H9 (cell line): ENCODE measurements at regions not wholly inside any gene's neighbourhood (a gene's known extent, or its start where the extent isn't known, plus 50 kb on each side); places are given as distances from the start of the nearest gene placed in this dataset.
"Not testable (repeated sequence)": the region's sequence is repeated elsewhere in the genome, so short reads cannot be mapped to it uniquely, and the experiment has no call there.

Source experiments
- DNase-seq: peaks from one replicate; pipeline ENCODE4 v3.0.0-alpha.2; 2017
- H2AFZ ChIP-seq: one replicate; pipeline ENCODE4 v1.6.1; 2013; ENCODE audit warnings: mild to moderate bottlenecking, low read length, control low read depth, moderate library complexity
- H2AK5ac ChIP-seq: 2 replicates; pipeline ENCODE4 v1.6.1; 2013; ENCODE audit warnings: low read length, control low read depth, mixed read lengths; ENCODE audit not compliant: insufficient read length
- H2BK120ac ChIP-seq: one replicate; pipeline ENCODE4 v1.6.1; 2013; ENCODE audit warnings: low read depth, mild to moderate bottlenecking, low read length, control low read depth, inconsistent platforms; ENCODE audit not compliant: poor library complexity, severe bottlenecking
- H2BK12ac ChIP-seq: 2 replicates; pipeline ENCODE4 v1.6.1; 2013; ENCODE audit warnings: low read length, control low read depth, mixed read lengths, low read depth; ENCODE audit not compliant: insufficient read length
- H2BK15ac ChIP-seq: 2 replicates; pipeline ENCODE4 v1.6.1; 2013; ENCODE audit warnings: low read depth, low read length, control low read depth
- H2BK20ac ChIP-seq: one replicate; pipeline ENCODE4 v1.6.1; 2013; ENCODE audit warnings: low read depth, mild to moderate bottlenecking, low read length, control low read depth, inconsistent platforms; ENCODE audit not compliant: poor library complexity, severe bottlenecking
- H2BK5ac ChIP-seq: 2 replicates; pipeline ENCODE4 v1.6.1; 2013; ENCODE audit warnings: low read length, control low read depth, mixed read lengths; ENCODE audit not compliant: insufficient read length
- H3K14ac ChIP-seq: 2 replicates; pipeline ENCODE4 v1.6.1; 2013; ENCODE audit warnings: low read length, control low read depth; ENCODE audit not compliant: insufficient read depth
- H3K18ac ChIP-seq: 2 replicates; pipeline ENCODE4 v1.6.1; 2013; ENCODE audit warnings: low read depth, mild to moderate bottlenecking, mixed read lengths, low read length, control low read depth; ENCODE audit not compliant: insufficient read length
- H3K23ac ChIP-seq: 2 replicates; pipeline ENCODE4 v1.6.1; 2013; ENCODE audit warnings: low read length, control low read depth, mixed read lengths, low read depth; ENCODE audit not compliant: insufficient read length
- H3K23me2 ChIP-seq: 2 replicates; pipeline ENCODE4 v1.6.1; 2013; ENCODE audit warnings: low read depth, mild to moderate bottlenecking, mixed read lengths, low read length, control low read depth; ENCODE audit not compliant: insufficient read length, poor library complexity, severe bottlenecking
- H3K27ac ChIP-seq: 2 replicates; pipeline ENCODE4 v1.5.1; 2013; ENCODE audit warnings: low read length, control low read depth, mixed read lengths, low read depth; ENCODE audit not compliant: insufficient read length
- H3K27me3 ChIP-seq: 2 replicates; pipeline ENCODE4 v1.6.1; 2013; ENCODE audit warnings: low read length, control low read depth, inconsistent platforms; ENCODE audit not compliant: insufficient read depth
- H3K4ac ChIP-seq: 2 replicates; pipeline ENCODE4 v1.6.1; 2013; ENCODE audit warnings: low read depth, mild to moderate bottlenecking, control low read depth, inconsistent platforms, low read length, moderate library complexity
- H3K4me1 ChIP-seq: 2 replicates; pipeline ENCODE4 v1.6.1; 2013; ENCODE audit warnings: low read length, control low read depth, inconsistent platforms; ENCODE audit not compliant: insufficient read depth
- H3K4me2 ChIP-seq: 2 replicates; pipeline ENCODE4 v1.6.1; 2013; ENCODE audit warnings: low read length, control low read depth, mixed read lengths; ENCODE audit not compliant: insufficient read length, insufficient read depth
- H3K56ac ChIP-seq: 2 replicates; pipeline ENCODE4 v1.6.1; 2013; ENCODE audit warnings: low read depth, mild to moderate bottlenecking, mixed read lengths, low read length, control low read depth; ENCODE audit not compliant: insufficient read length
- H3K79me1 ChIP-seq: 2 replicates; pipeline ENCODE4 v1.6.1; 2013; ENCODE audit warnings: low read depth, mild to moderate bottlenecking, moderate library complexity, low read length, control low read depth, inconsistent platforms; ENCODE audit not compliant: insufficient read depth, poor library complexity, severe bottlenecking
- H3K79me2 ChIP-seq: 2 replicates; pipeline ENCODE4 v1.6.1; 2013; ENCODE audit warnings: low read length, control low read depth, inconsistent platforms; ENCODE audit not compliant: insufficient read depth
- H3K9ac ChIP-seq: 2 replicates; pipeline ENCODE4 v1.6.1; 2013; ENCODE audit warnings: low read length, control low read depth, mixed read lengths; ENCODE audit not compliant: insufficient read length; ENCODE audit errors: extremely low read depth
- H3K9me3 ChIP-seq: one replicate; pipeline ENCODE4 v1.6.1; 2013; ENCODE audit warnings: low read depth, low read length, inconsistent platforms; ENCODE audit not compliant: control insufficient read depth
- H3T11ph ChIP-seq: one replicate; pipeline ENCODE4 v1.6.1; 2013; ENCODE audit warnings: mild to moderate bottlenecking, low read length, control low read depth, inconsistent platforms
- H4K20me1 ChIP-seq: one replicate; pipeline ENCODE4 v1.6.1; 2013; ENCODE audit not compliant: control insufficient read depth, insufficient read length, insufficient read depth
- H4K5ac ChIP-seq: 2 replicates; pipeline ENCODE4 v1.6.1; 2013; ENCODE audit warnings: low read depth, mild to moderate bottlenecking, mixed read lengths, low read length, control low read depth; ENCODE audit not compliant: insufficient read length
- H4K8ac ChIP-seq: replicated peaks from 2 replicates; pipeline ENCODE4 v1.6.1; 2013; ENCODE audit warnings: low read length, control low read depth, mixed read lengths, low read depth; ENCODE audit not compliant: insufficient read length
- H4K91ac ChIP-seq: 2 replicates; pipeline ENCODE4 v1.6.1; 2013; ENCODE audit warnings: low read depth, mild to moderate bottlenecking, moderate library complexity, mixed read lengths, low read length, control low read depth; ENCODE audit not compliant: insufficient read length
- H3K27ac Mint-ChIP-seq, 3 experiments: 2 replicates in 2 of 3; 3 replicates in 1 of 3; pipeline ENCODE4 v1.8.0; 2020 to 2021; ENCODE audit warnings: mixed read lengths in 3 of 3, mild to moderate bottlenecking in 1 of 3, moderate library complexity in 1 of 3
- H3K27me3 Mint-ChIP-seq: 2 replicates; pipeline ENCODE4 v1.8.0; 2021; ENCODE audit warnings: low read depth, mild to moderate bottlenecking, moderate library complexity, mixed read lengths
- H3K36me3 Mint-ChIP-seq, 3 experiments: 2 replicates in 2 of 3; 3 replicates in 1 of 3; pipeline ENCODE4 v1.8.0; 2020 to 2021; ENCODE audit warnings: low read depth in 3 of 3, mixed read lengths in 3 of 3; ENCODE audit not compliant: insufficient read depth in 1 of 3
- H3K4me1 Mint-ChIP-seq, 2 experiments: 2 replicates each; pipeline ENCODE4 v1.8.0; 2020; ENCODE audit warnings: mixed read lengths in 2 of 2
- H3K4me3 Mint-ChIP-seq, 2 experiments: 2 replicates in 1 of 2; 3 replicates in 1 of 2; pipeline ENCODE4 v1.8.0; 2020 to 2021; ENCODE audit warnings: mild to moderate bottlenecking in 2 of 2, mixed read lengths in 2 of 2, moderate library complexity in 1 of 2
- H3K9me3 Mint-ChIP-seq, 2 experiments: 2 replicates in 1 of 2; 3 replicates in 1 of 2; pipeline ENCODE4 v1.8.0; 2020; ENCODE audit warnings: mild to moderate bottlenecking in 2 of 2, mixed read lengths in 2 of 2, moderate library complexity in 1 of 2
- WGBS: extraction: QIAGEN DNeasy Blood & Tissue Kit; methylation state at CpG from one replicate; pipeline ENCODE4 v1.1.7; 2013; ENCODE audit warnings: missing lambda C conversion rate, low lambda C conversion rate, mixed read lengths; ENCODE audit not compliant: insufficient read length; ENCODE audit errors: extremely low coverage; 5-methylcytosine and 5-hydroxymethylcytosine counted together
- TF ChIP-seq, protein P1 (sequence below): fragments of 200-600 bp; sonication (generic); conservative IDR thresholded peaks from 3 replicates; pipeline ENCODE4 v1.8.0; 2021; ENCODE audit warnings: antibody characterized with exemption, mild to moderate bottlenecking

DNA sequence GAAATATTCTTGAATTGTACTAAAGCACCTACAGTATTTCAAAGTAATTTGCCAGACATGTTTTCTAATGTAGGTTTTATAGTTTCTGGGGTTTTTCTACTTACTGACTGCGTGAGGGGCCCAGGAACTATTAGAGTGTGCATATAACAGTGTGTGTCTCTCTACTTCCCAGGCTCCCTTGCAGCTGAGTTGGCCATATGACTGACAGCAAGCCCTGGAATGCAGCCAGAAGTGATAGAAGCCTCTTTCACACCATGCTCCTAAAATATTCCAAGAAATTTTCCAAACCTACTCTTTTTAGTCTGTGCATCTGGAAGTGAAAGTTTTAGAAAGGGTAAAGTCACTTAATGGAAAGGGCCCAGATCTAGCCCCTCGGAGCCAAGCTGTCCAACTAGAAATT is 96.7 kb upstream of the SLC7A11 start:
- H3T11ph ChIP-seq, result no peak overlapping the region
- no peak overlapping the region for H2AFZ ChIP-seq
- H3K4me1 Mint-ChIP-seq, result no peaks in the 10 kb centered on the region
- 0 out of 5 replicates have a peak, but pooled peaks cover 0 to 1% of the 10 kb centered on the region in 2 experiments for H3K9me3 Mint-ChIP-seq
- no peak for DNase-seq
- no peak overlapping the region for H2BK15ac ChIP-seq
- no peak overlapping the region for H4K91ac ChIP-seq
- H3K27ac Mint-ChIP-seq, result no peak overlapping the region
- H3K9me3 ChIP-seq, result no peaks in the 10 kb centered on the region
- H3K23ac ChIP-seq, result no peak overlapping the region
- H4K8ac ChIP-seq, result no peak overlapping the region
- no peak overlapping the region for H2AK5ac ChIP-seq
- H2BK120ac ChIP-seq, result no peak overlapping the region
- H4K20me1 ChIP-seq, result no peaks in the 10 kb centered on the region
- H3K4ac ChIP-seq, result no peak overlapping the region
- H4K5ac ChIP-seq, result no peak overlapping the region
- no peaks in the 10 kb centered on the region; a peak in 1 of 7 replicates for H3K36me3 Mint-ChIP-seq
- no peak overlapping the region for H3K4me3 Mint-ChIP-seq
- H3K79me2 ChIP-seq, result no peaks in the 10 kb centered on the region
- H3K4me1 ChIP-seq, result no peaks in the 10 kb centered on the region
- no peaks in the 10 kb centered on the region for H3K27me3 ChIP-seq
- H2BK12ac ChIP-seq, result no peak overlapping the region
- no peaks in the 10 kb centered on the region for H3K23me2 ChIP-seq
- TF ChIP-seq, protein P1, sequence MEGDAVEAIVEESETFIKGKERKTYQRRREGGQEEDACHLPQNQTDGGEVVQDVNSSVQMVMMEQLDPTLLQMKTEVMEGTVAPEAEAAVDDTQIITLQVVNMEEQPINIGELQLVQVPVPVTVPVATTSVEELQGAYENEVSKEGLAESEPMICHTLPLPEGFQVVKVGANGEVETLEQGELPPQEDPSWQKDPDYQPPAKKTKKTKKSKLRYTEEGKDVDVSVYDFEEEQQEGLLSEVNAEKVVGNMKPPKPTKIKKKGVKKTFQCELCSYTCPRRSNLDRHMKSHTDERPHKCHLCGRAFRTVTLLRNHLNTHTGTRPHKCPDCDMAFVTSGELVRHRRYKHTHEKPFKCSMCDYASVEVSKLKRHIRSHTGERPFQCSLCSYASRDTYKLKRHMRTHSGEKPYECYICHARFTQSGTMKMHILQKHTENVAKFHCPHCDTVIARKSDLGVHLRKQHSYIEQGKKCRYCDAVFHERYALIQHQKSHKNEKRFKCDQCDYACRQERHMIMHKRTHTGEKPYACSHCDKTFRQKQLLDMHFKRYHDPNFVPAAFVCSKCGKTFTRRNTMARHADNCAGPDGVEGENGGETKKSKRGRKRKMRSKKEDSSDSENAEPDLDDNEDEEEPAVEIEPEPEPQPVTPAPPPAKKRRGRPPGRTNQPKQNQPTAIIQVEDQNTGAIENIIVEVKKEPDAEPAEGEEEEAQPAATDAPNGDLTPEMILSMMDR, result no peak
- H3K56ac ChIP-seq, result no peak overlapping the region
- no peaks in the 10 kb centered on the region for H3K79me1 ChIP-seq
- no peak overlapping the region for H3K27ac ChIP-seq
- no peak overlapping the region for H2BK20ac ChIP-seq
- no peak overlapping the region for H2BK5ac ChIP-seq
- H3K18ac ChIP-seq, result no peak overlapping the region
- no peaks in the 10 kb centered on the region for H3K27me3 Mint-ChIP-seq
- H3K4me2 ChIP-seq, result no peak overlapping the region
- H3K9ac ChIP-seq, result no peak overlapping the region
- WGBS, result no CpG with 5 or more reads among the region's 2 CpGs
- H3K14ac ChIP-seq, result no peak overlapping the region

DNA sequence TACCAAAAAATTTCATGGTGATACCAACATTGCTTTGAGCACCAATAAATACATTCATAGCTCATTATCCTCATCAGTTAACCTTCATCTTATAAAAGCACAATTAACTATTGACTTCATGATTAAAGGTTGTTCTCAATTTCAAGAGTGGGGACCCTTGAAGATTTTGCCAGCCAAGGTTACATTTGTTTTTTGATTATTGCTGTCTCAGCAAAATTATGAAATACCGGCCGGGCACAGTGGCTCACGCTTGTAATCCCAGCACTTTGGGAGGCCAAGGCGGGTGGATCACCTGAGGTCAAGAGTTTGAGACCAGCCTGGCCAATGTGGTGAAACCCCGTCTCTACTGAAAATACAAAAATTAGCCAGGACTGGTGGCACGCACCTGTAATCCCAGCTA is 96.1 kb upstream of the SLC7A11 start:
- not testable (repeated sequence) for H4K5ac ChIP-seq, H2BK120ac ChIP-seq, H4K20me1 ChIP-seq, H3T11ph ChIP-seq, H3K4me1 Mint-ChIP-seq, DNase-seq, H3K27ac ChIP-seq, H3K14ac ChIP-seq, H2BK15ac ChIP-seq, H3K36me3 Mint-ChIP-seq, H2AK5ac ChIP-seq, H2AFZ ChIP-seq, H4K91ac ChIP-seq, H3K4me2 ChIP-seq, H3K27me3 ChIP-seq, H3K79me2 ChIP-seq, H2BK5ac ChIP-seq, H3K9me3 ChIP-seq, H3K18ac ChIP-seq, H4K8ac ChIP-seq, H2BK12ac ChIP-seq, H2BK20ac ChIP-seq, H3K4ac ChIP-seq, H3K9me3 Mint-ChIP-seq, H3K4me3 Mint-ChIP-seq, H3K27me3 Mint-ChIP-seq, H3K79me1 ChIP-seq, H3K23me2 ChIP-seq, H3K9ac ChIP-seq, H3K27ac Mint-ChIP-seq, H3K4me1 ChIP-seq, H3K56ac ChIP-seq, H3K23ac ChIP-seq
- no CpG with 5 or more reads among the region's 6 CpGs for WGBS
